GM23338 (cell line): ENCODE measurements at regions not wholly inside any gene's neighbourhood (a gene's known extent, or its start where the extent isn't known, plus 50 kb on each side); places are given as distances from the start of the nearest gene placed in this dataset.
A peak's percentile ranks its signal among the peaks of the same experiment; 100 is the strongest.

Source experiments
- ATAC-seq: fragments of 200-7000 bp; cut with Tn5 transposase; 3 replicates; pipeline ENCODE4 v1.9.1; 2020
- DNase-seq: peaks from one replicate; pipeline ENCODE4 v3.0.0-alpha.2; 2015; ENCODE audit warnings: low spot score
- H2AFZ ChIP-seq: fragments of 200-600 bp; sonication (generic); 2 replicates; pipeline ENCODE4 v1.8.0; 2016; ENCODE audit warnings: antibody characterized with exemption, mild to moderate bottlenecking, moderate library complexity
- H3F3A ChIP-seq: fragments of 200-600 bp; sonication (generic); replicated peaks from 2 replicates; pipeline ENCODE4 v1.8.0; 2017; ENCODE audit warnings: antibody characterized with exemption, mixed run types, low read depth
- H3K27ac ChIP-seq: fragments of 200-600 bp; sonication (generic); 2 replicates; pipeline ENCODE4 v1.6.1; 2016; ENCODE audit warnings: low read depth
- H3K27me3 ChIP-seq: fragments of 200-600 bp; sonication (generic); 2 replicates; pipeline ENCODE4 v1.8.0; 2016; ENCODE audit warnings: mild to moderate bottlenecking, mixed run types, moderate library complexity; ENCODE audit not compliant: insufficient read depth
- H3K36me3 ChIP-seq: fragments of 200-600 bp; sonication (generic); 2 replicates; pipeline ENCODE4 v1.8.0; 2016; ENCODE audit warnings: mild to moderate bottlenecking; ENCODE audit not compliant: insufficient read depth
- H3K4me1 ChIP-seq: fragments of 200-600 bp; sonication (generic); 2 replicates; pipeline ENCODE4 v1.8.0; 2016; ENCODE audit warnings: mild to moderate bottlenecking, moderate library complexity; ENCODE audit not compliant: insufficient read depth
- H3K4me2 ChIP-seq: fragments of 200-600 bp; sonication (generic); 2 replicates; pipeline ENCODE4 v1.7.1; 2017; ENCODE audit warnings: mixed run types
- H3K4me3 ChIP-seq: fragments of 200-600 bp; sonication (generic); 2 replicates; pipeline ENCODE4 v1.6.1; 2016; ENCODE audit warnings: mixed run types
- H3K79me2 ChIP-seq: fragments of 200-600 bp; sonication (generic); replicated peaks from 2 replicates; pipeline ENCODE4 v1.8.0; 2017; ENCODE audit warnings: mild to moderate bottlenecking; ENCODE audit not compliant: insufficient read depth
- H3K9me2 ChIP-seq: fragments of 200-600 bp; sonication (generic); 2 replicates; pipeline ENCODE4 v1.8.0; 2017; ENCODE audit not compliant: insufficient read depth
- H4K20me1 ChIP-seq: fragments of 200-600 bp; sonication (generic); replicated peaks from 2 replicates; pipeline ENCODE4 v1.8.0; 2017; ENCODE audit warnings: mild to moderate bottlenecking; ENCODE audit not compliant: insufficient read depth
- H3K27ac Mint-ChIP-seq: 2 replicates; pipeline ENCODE4 v1.8.0; 2020; ENCODE audit warnings: inconsistent platforms, mild to moderate bottlenecking, moderate library complexity, mixed read lengths
- H3K27me3 Mint-ChIP-seq: 3 replicates; pipeline ENCODE4 v1.8.0; 2022; ENCODE audit warnings: low read depth, mild to moderate bottlenecking, moderate library complexity, mixed read lengths, inconsistent platforms; ENCODE audit not compliant: insufficient read depth, poor library complexity
- H3K36me3 Mint-ChIP-seq: 3 replicates; pipeline ENCODE4 v1.8.0; 2021; ENCODE audit warnings: low read depth, mild to moderate bottlenecking, inconsistent platforms, moderate library complexity, mixed read lengths
- H3K4me1 Mint-ChIP-seq: 3 replicates; pipeline ENCODE4 v1.8.0; 2020; ENCODE audit warnings: mild to moderate bottlenecking, inconsistent platforms, mixed read lengths
- H3K4me3 Mint-ChIP-seq: 3 replicates; pipeline ENCODE4 v1.8.0; 2021; ENCODE audit warnings: moderate library complexity, mild to moderate bottlenecking, inconsistent platforms, mixed read lengths
- H3K9me3 Mint-ChIP-seq: 3 replicates; pipeline ENCODE4 v1.8.0; 2020; ENCODE audit warnings: moderate library complexity, mild to moderate bottlenecking, inconsistent platforms, mixed read lengths
- CREB1 ChIP-seq: fragments of 250-450 bp; sonication (Bioruptor Pico); IDR thresholded peaks from 2 replicates; pipeline ENCODE4 v1.5.0; 2020; ENCODE audit warnings: low read depth, mild to moderate bottlenecking, moderate library complexity
- EZH2 ChIP-seq: fragments of 200-600 bp; sonication (generic); IDR thresholded peaks from one replicate; pipeline ENCODE4 v1.8.0; 2017; ENCODE audit warnings: antibody characterized with exemption, mild to moderate bottlenecking, low read depth; ENCODE audit not compliant: unreplicated experiment
- EZH2phosphoT487 ChIP-seq: fragments of 200-600 bp; sonication (generic); IDR thresholded peaks from one replicate; pipeline ENCODE4 v1.8.1; 2018; ENCODE audit warnings: antibody characterized with exemption; ENCODE audit not compliant: unreplicated experiment
- JUNB ChIP-seq: IDR thresholded peaks from one replicate; pipeline ENCODE4 v1.6.1; 2016; ENCODE audit warnings: antibody characterized with exemption; ENCODE audit not compliant: unreplicated experiment
- NANOG ChIP-seq: IDR thresholded peaks from 2 replicates; pipeline ENCODE4 v1.6.1; 2016; ENCODE audit warnings: antibody characterized with exemption, borderline replicate concordance
- REST ChIP-seq: IDR thresholded peaks from one replicate; pipeline ENCODE4 v1.6.1; 2018; ENCODE audit warnings: antibody characterized with exemption; ENCODE audit not compliant: unreplicated experiment
- STAT1 ChIP-seq: IDR thresholded peaks from one replicate; pipeline ENCODE4 v1.6.1; 2016; ENCODE audit warnings: antibody characterized with exemption; ENCODE audit not compliant: unreplicated experiment
- ZNF114 ChIP-seq: fragments of 250-450 bp; sonication (Bioruptor Pico); IDR thresholded peaks from 2 replicates; pipeline ENCODE4 v1.5.0; 2020; ENCODE audit warnings: mild to moderate bottlenecking, moderate library complexity
- ZNF331 ChIP-seq: fragments of 250-450 bp; sonication (Bioruptor Pico); IDR thresholded peaks from 2 replicates; pipeline ENCODE4 v1.5.0; 2020; ENCODE audit warnings: low read depth, mild to moderate bottlenecking, moderate library complexity
- TF ChIP-seq, protein P1 (sequence below), 2 experiments: fragments of 200-600 bp in 1 of 2; sonication (generic) in 1 of 2; conservative IDR thresholded peaks; 2 replicates each; pipeline versions ENCODE4 v1.5.1 to v1.6.1; 2016 to 2017; ENCODE audit warnings: antibody characterized with exemption in 2 of 2, low read depth in 2 of 2, mild to moderate bottlenecking in 2 of 2, moderate library complexity in 1 of 2
- TF ChIP-seq, protein P2 (sequence below): fragments of 250-450 bp; sonication (Bioruptor Pico); IDR thresholded peaks from 2 replicates; pipeline ENCODE4 v1.5.0; 2020; ENCODE audit warnings: mild to moderate bottlenecking, moderate library complexity

DNA sequence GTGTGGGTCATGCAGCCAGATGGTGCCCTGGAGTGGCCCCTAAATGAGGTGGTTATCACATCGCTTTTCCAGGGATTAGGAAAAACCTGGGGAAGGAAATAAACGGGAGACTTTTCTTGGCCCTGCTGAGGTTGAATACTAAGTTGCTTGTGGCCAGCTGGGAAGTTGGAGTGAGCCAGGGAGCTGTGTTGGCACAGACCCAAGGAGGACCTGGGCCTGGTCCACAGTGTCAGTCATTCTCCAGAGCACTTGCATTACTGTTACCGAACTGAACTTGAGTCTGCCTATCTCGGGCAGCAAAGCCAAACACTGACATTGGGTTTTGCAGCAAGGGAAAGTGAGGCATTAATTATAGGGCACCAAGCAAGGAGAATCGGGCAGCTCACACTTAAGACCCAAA is 339.0 kb downstream of the GABRB3 start (continued):
- TF ChIP-seq CREB1 = no peak
- TF ChIP-seq ZNF331 (CRISPR knock-in tag) = no peak
- no peak for TF ChIP-seq JUNB
- TF ChIP-seq, protein P1, sequence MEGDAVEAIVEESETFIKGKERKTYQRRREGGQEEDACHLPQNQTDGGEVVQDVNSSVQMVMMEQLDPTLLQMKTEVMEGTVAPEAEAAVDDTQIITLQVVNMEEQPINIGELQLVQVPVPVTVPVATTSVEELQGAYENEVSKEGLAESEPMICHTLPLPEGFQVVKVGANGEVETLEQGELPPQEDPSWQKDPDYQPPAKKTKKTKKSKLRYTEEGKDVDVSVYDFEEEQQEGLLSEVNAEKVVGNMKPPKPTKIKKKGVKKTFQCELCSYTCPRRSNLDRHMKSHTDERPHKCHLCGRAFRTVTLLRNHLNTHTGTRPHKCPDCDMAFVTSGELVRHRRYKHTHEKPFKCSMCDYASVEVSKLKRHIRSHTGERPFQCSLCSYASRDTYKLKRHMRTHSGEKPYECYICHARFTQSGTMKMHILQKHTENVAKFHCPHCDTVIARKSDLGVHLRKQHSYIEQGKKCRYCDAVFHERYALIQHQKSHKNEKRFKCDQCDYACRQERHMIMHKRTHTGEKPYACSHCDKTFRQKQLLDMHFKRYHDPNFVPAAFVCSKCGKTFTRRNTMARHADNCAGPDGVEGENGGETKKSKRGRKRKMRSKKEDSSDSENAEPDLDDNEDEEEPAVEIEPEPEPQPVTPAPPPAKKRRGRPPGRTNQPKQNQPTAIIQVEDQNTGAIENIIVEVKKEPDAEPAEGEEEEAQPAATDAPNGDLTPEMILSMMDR (conservative IDR thresholded peaks at IDR 0.05; ENCODE audit: low read depth in 2 of 2) = no peak

DNA sequence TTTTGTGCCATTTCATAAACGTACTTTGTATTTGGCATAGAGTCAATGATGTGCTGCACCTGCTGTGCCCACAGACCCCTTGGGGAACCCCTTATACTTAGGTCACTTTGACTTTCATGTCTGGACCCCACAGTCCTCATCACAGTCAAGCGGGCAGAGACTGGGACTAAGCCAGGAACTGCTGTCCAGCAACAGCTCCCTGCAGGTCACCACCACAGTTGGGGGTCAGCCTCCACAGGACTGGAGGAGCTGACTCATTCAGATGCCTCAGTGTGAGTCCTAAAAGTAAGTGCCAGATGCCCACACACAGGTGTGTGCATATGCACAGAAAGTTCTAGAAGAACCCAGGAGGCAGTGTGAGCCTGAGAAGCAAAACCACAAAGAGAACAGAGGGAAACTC is 339.8 kb downstream of the GABRB3 start:
- H3K4me1 ChIP-seq = no peaks in the 10 kb centered on the region
- no peak overlapping the region for H3K27ac ChIP-seq
- no peak overlapping the region for H3K27ac Mint-ChIP-seq
- H3K4me3 ChIP-seq = no peak overlapping the region
- DNase-seq (no peak), ATAC-seq (no peak)
- 0 out of 3 replicates have a peak, but pooled peaks cover 2% of the 10 kb centered on the region for H3K4me1 Mint-ChIP-seq
- H2AFZ ChIP-seq = peak overlapping the region; percentile 63; the same call in 1 of the 2 replicates
- peaks cover 8% of the 10 kb centered on the region for H3K9me2 ChIP-seq
- H3K4me3 Mint-ChIP-seq = no peak overlapping the region
- peaks cover 9% of the 10 kb centered on the region for H3K9me3 Mint-ChIP-seq
- no peaks in the 10 kb centered on the region for H3K27me3 ChIP-seq
- H3K36me3 Mint-ChIP-seq = no peaks in the 10 kb centered on the region
- no peaks in the 10 kb centered on the region for H4K20me1 ChIP-seq
- TF ChIP-seq JUNB = no peak
- TF ChIP-seq STAT1 = no peak
- no peak for TF ChIP-seq REST
- TF ChIP-seq, protein P2, sequence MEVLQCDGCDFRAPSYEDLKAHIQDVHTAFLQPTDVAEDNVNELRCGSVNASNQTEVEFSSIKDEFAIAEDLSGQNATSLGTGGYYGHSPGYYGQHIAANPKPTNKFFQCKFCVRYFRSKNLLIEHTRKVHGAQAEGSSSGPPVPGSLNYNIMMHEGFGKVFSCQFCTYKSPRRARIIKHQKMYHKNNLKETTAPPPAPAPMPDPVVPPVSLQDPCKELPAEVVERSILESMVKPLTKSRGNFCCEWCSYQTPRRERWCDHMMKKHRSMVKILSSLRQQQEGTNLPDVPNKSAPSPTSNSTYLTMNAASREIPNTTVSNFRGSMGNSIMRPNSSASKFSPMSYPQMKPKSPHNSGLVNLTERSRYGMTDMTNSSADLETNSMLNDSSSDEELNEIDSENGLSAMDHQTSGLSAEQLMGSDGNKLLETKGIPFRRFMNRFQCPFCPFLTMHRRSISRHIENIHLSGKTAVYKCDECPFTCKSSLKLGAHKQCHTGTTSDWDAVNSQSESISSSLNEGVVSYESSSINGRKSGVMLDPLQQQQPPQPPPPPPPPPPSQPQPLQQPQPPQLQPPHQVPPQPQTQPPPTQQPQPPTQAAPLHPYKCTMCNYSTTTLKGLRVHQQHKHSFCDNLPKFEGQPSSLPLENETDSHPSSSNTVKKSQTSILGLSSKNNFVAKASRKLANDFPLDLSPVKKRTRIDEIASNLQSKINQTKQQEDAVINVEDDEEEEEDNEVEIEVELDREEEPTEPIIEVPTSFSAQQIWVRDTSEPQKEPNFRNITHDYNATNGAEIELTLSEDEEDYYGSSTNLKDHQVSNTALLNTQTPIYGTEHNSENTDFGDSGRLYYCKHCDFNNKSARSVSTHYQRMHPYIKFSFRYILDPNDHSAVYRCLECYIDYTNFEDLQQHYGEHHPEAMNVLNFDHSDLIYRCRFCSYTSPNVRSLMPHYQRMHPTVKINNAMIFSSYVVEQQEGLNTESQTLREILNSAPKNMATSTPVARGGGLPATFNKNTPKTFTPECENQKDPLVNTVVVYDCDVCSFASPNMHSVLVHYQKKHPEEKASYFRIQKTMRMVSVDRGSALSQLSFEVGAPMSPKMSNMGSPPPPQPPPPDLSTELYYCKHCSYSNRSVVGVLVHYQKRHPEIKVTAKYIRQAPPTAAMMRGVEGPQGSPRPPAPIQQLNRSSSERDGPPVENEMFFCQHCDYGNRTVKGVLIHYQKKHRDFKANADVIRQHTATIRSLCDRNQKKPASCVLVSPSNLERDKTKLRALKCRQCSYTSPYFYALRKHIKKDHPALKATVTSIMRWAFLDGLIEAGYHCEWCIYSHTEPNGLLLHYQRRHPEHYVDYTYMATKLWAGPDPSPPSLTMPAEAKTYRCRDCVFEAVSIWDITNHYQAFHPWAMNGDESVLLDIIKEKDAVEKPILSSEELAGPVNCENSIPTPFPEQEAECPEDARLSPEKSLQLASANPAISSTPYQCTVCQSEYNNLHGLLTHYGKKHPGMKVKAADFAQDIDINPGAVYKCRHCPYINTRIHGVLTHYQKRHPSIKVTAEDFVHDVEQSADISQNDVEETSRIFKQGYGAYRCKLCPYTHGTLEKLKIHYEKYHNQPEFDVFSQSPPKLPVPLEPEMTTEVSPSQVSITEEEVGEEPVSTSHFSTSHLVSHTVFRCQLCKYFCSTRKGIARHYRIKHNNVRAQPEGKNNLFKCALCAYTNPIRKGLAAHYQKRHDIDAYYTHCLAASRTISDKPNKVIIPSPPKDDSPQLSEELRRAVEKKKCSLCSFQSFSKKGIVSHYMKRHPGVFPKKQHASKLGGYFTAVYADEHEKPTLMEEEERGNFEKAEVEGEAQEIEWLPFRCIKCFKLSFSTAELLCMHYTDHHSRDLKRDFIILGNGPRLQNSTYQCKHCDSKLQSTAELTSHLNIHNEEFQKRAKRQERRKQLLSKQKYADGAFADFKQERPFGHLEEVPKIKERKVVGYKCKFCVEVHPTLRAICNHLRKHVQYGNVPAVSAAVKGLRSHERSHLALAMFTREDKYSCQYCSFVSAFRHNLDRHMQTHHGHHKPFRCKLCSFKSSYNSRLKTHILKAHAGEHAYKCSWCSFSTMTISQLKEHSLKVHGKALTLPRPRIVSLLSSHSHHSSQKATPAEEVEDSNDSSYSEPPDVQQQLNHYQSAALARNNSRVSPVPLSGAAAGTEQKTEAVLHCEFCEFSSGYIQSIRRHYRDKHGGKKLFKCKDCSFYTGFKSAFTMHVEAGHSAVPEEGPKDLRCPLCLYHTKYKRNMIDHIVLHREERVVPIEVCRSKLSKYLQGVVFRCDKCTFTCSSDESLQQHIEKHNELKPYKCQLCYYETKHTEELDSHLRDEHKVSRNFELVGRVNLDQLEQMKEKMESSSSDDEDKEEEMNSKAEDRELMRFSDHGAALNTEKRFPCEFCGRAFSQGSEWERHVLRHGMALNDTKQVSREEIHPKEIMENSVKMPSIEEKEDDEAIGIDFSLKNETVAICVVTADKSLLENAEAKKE (CRISPR knock-in tag) = no peak
- no peak for TF ChIP-seq NANOG
- TF ChIP-seq ZNF114 (CRISPR knock-in tag) = no peak
- TF ChIP-seq, protein P1 (conservative IDR thresholded peaks at IDR 0.05; ENCODE audit: low read depth in 2 of 2) = no peak
- no peak for TF ChIP-seq EZH2
- no peak for TF ChIP-seq EZH2phosphoT487
- no peak for TF ChIP-seq CREB1
- H3F3A ChIP-seq = no peaks in the 10 kb centered on the region
- H3K27me3 Mint-ChIP-seq = peaks cover 7% of the 10 kb centered on the region
- H3K36me3 ChIP-seq = no peaks in the 10 kb centered on the region; the same call in 1 of the 2 replicates
- H3K4me2 ChIP-seq = no peak overlapping the region
- H3K79me2 ChIP-seq = no peaks in the 10 kb centered on the region
